Endodermal cell (in vitro differentiated cells): ENCODE measurements at regions not wholly inside any gene's neighbourhood (a gene's known extent, or its start where the extent isn't known, plus 50 kb on each side); places are given as distances from the start of the nearest gene placed in this dataset.

Experiments used
- DNase-seq: peaks from one replicate; pipeline ENCODE4 v3.0.0-alpha.2; 2017
- H3K27ac ChIP-seq: 2 replicates; pipeline ENCODE4 v1.5.1; 2013; ENCODE audit warnings: mild to moderate bottlenecking, low read depth, low read length, moderate library complexity
- H3K27me3 ChIP-seq: 2 replicates; pipeline ENCODE4 v1.6.1; 2013; ENCODE audit warnings: mild to moderate bottlenecking, low read length, moderate library complexity; ENCODE audit not compliant: insufficient read depth, control insufficient read depth, poor library complexity, severe bottlenecking
- H3K36me3 ChIP-seq: 2 replicates; pipeline ENCODE4 v1.7.0; 2013; ENCODE audit warnings: mild to moderate bottlenecking, low read length, moderate library complexity; ENCODE audit not compliant: control insufficient read depth, insufficient read depth
- H3K4me1 ChIP-seq: one replicate; pipeline ENCODE4 v1.7.0; 2013; ENCODE audit warnings: low read length; ENCODE audit not compliant: control insufficient read depth, insufficient read depth
- H3K4me3 ChIP-seq: 2 replicates; pipeline ENCODE4 v1.5.1; 2013; ENCODE audit warnings: mild to moderate bottlenecking, low read length, moderate library complexity
- H3K9ac ChIP-seq: 2 replicates; pipeline ENCODE4 v1.6.1; 2013; ENCODE audit warnings: mild to moderate bottlenecking, low read length, moderate library complexity; ENCODE audit not compliant: poor library complexity, severe bottlenecking; ENCODE audit errors: extremely low read depth
- H3K9me3 ChIP-seq: 2 replicates; pipeline ENCODE4 v1.6.1; 2013; ENCODE audit warnings: mild to moderate bottlenecking, low read length, moderate library complexity; ENCODE audit not compliant: control insufficient read depth
- H3K27ac Mint-ChIP-seq: 2 replicates; pipeline ENCODE4 v1.8.0; 2020; ENCODE audit warnings: mixed read lengths
- H3K27me3 Mint-ChIP-seq: 2 replicates; pipeline ENCODE4 v1.8.0; 2021; ENCODE audit warnings: mild to moderate bottlenecking, mixed read lengths; ENCODE audit not compliant: insufficient read depth
- H3K36me3 Mint-ChIP-seq: 2 replicates; pipeline ENCODE4 v1.8.0; 2020; ENCODE audit warnings: low read depth, mixed read lengths
- H3K4me1 Mint-ChIP-seq: 2 replicates; pipeline ENCODE4 v1.8.0; 2020; ENCODE audit warnings: mixed read lengths
- H3K4me3 Mint-ChIP-seq: 2 replicates; pipeline ENCODE4 v1.8.0; 2020; ENCODE audit warnings: mild to moderate bottlenecking, moderate library complexity, mixed read lengths
- H3K9me3 Mint-ChIP-seq: 2 replicates; pipeline ENCODE4 v1.8.0; 2020; ENCODE audit warnings: mild to moderate bottlenecking, mixed read lengths
- WGBS, 2 experiments: methylation state at CpG; one replicate each; pipeline versions ENCODE4 v1.1.5 to v1.1.7; 2013; ENCODE audit warnings: missing lambda C conversion rate in 2 of 2, mixed read lengths in 1 of 2; ENCODE audit not compliant: insufficient coverage in 1 of 2, insufficient read length in 1 of 2; 5-methylcytosine and 5-hydroxymethylcytosine counted together
- TF ChIP-seq, protein P1 (sequence below): fragments of 200-600 bp; sonication (generic); conservative IDR thresholded peaks from 2 replicates; pipeline ENCODE4 v1.5.0; 2021; ENCODE audit warnings: antibody characterized with exemption, mild to moderate bottlenecking

DNA sequence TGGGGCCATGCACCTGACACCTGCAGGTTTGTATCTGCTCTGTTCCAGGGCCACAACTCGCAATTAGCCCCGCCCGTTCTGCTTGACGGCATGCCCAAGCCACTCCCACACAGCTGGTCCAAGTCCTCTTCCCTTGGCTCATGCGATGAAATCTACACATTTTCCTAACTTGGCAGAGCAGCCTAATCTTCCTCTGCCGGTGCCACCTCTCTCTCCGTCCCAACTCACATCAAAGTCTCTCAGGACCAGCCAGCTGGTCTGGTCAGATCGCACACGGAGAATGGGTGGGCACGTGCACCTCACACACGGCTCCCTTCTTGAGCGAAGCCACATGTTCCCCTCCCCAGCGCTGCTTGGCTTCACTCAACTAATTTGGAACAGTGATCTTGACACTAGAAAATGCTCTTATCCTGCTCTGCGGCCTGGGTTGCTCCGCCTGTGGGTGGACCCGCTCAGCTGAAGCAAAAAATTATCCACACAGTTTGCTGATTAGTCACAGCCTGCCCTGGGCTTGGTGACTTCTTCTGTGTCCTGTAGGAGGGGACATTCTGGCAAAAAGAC is 176.7 kb downstream of the NRP2 start:
- 91 to 93% methylated on average over 16 of the region's 16 CpGs for WGBS, 2 experiments
- Mint-ChIP-seq H3K27ac (no peak overlapping the region), H3K27me3 (peaks cover 2% of the 10 kb centered on the region), H3K9me3 (no peaks in the 10 kb centered on the region), H3K4me1 (no peaks in the 10 kb centered on the region), H3K4me3 (no peak overlapping the region), H3K36me3 (no peaks in the 10 kb centered on the region)
- no peak overlapping the region for H3K4me3 ChIP-seq
- H3K9me3 ChIP-seq = no peaks in the 10 kb centered on the region
- no peak for DNase-seq
- H3K9ac ChIP-seq = no peak overlapping the region
- TF ChIP-seq, protein P1, sequence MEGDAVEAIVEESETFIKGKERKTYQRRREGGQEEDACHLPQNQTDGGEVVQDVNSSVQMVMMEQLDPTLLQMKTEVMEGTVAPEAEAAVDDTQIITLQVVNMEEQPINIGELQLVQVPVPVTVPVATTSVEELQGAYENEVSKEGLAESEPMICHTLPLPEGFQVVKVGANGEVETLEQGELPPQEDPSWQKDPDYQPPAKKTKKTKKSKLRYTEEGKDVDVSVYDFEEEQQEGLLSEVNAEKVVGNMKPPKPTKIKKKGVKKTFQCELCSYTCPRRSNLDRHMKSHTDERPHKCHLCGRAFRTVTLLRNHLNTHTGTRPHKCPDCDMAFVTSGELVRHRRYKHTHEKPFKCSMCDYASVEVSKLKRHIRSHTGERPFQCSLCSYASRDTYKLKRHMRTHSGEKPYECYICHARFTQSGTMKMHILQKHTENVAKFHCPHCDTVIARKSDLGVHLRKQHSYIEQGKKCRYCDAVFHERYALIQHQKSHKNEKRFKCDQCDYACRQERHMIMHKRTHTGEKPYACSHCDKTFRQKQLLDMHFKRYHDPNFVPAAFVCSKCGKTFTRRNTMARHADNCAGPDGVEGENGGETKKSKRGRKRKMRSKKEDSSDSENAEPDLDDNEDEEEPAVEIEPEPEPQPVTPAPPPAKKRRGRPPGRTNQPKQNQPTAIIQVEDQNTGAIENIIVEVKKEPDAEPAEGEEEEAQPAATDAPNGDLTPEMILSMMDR = no peak
- H3K36me3 ChIP-seq = no peaks in the 10 kb centered on the region
- H3K4me1 ChIP-seq = no peaks in the 10 kb centered on the region
- no peaks in the 10 kb centered on the region for H3K27me3 ChIP-seq
- H3K27ac ChIP-seq = no peak overlapping the region

GRCh38 chr2:205858275-205858674 is 176.0 kb downstream of the NRP2 start:
- no peak overlapping the region for H3K27ac Mint-ChIP-seq
- Histone ChIP-seq H3K27ac (no peak overlapping the region), H3K4me1 (no peaks in the 10 kb centered on the region), H3K36me3 (no peaks in the 10 kb centered on the region), H3K27me3 (no peaks in the 10 kb centered on the region), H3K9ac (no peak overlapping the region), H3K9me3 (no peaks in the 10 kb centered on the region), H3K4me3 (no peak overlapping the region)
- H3K4me1 Mint-ChIP-seq = no peaks in the 10 kb centered on the region
- no peaks in the 10 kb centered on the region for H3K9me3 Mint-ChIP-seq
- peaks cover 2% of the 10 kb centered on the region for H3K27me3 Mint-ChIP-seq
- WGBS, 2 experiments = 88 to 89% methylated on average over 3 of the region's 3 CpGs
- TF ChIP-seq, protein P1 = no peak
- no peak overlapping the region for H3K4me3 Mint-ChIP-seq
- no peaks in the 10 kb centered on the region for H3K36me3 Mint-ChIP-seq
- no peak for DNase-seq

GRCh38 chr2:205857520-205858237 is 175.4 kb downstream of the NRP2 start:
- H3K4me3 Mint-ChIP-seq = no peak overlapping the region
- H3K4me3 ChIP-seq = no peak overlapping the region
- H3K4me1 ChIP-seq = no peaks in the 10 kb centered on the region
- H3K36me3 ChIP-seq = no peaks in the 10 kb centered on the region
- H3K9ac ChIP-seq = no peak overlapping the region
- TF ChIP-seq, protein P1 = no peak
- no peak for DNase-seq
- H3K9me3 Mint-ChIP-seq = no peaks in the 10 kb centered on the region
- H3K36me3 Mint-ChIP-seq = no peaks in the 10 kb centered on the region
- 91 to 99% methylated on average over 13 of the region's 13 CpGs for WGBS, 2 experiments
- H3K27me3 Mint-ChIP-seq = peaks cover 2% of the 10 kb centered on the region
- H3K4me1 Mint-ChIP-seq = peaks cover 2% of the 10 kb centered on the region
- H3K27ac Mint-ChIP-seq = no peak overlapping the region
- no peak overlapping the region for H3K27ac ChIP-seq
- H3K9me3 ChIP-seq = no peaks in the 10 kb centered on the region
- no peaks in the 10 kb centered on the region for H3K27me3 ChIP-seq
